Activated CD4-positive, alpha-beta memory T cell treated with anti-CD3 and anti-CD28 coated beads, Interleukin-2, amount 10 ng/mL, durations not matched to agents 7 days and 5 days (primary cell): ENCODE measurements at regions not wholly inside any gene's neighbourhood (a gene's known extent, or its start where the extent isn't known, plus 50 kb on each side); places are given as distances from the start of the nearest gene placed in this dataset.

Source experiments
- CTCF ChIA-PET: fragments of 350-600 bp; sonication (Branson Sonifier 250); formaldehyde crosslinking; loops from one replicate; lab custom pipeline; 2021; ENCODE audit warnings: antibody characterized with exemption, inconsistent platforms; lab: Charles Lee
- POLR2A ChIA-PET: fragments of 350-600 bp; sonication (Branson Sonifier 250); formaldehyde crosslinking; loops from one replicate; lab custom pipeline; 2021; ENCODE audit warnings: antibody characterized with exemption; lab: Charles Lee
- DNase-seq: peaks from one replicate; pipeline ENCODE4 v3.0.0-alpha.2; 2020
- H3K27ac Mint-ChIP-seq: one replicate; pipeline ENCODE4 v1.8.0; 2021; ENCODE audit warnings: mild to moderate bottlenecking, mixed read lengths
- H3K27me3 Mint-ChIP-seq: one replicate; pipeline ENCODE4 v1.8.0; 2021; ENCODE audit warnings: mixed read lengths
- H3K36me3 Mint-ChIP-seq: one replicate; pipeline ENCODE4 v1.8.0; 2021; ENCODE audit warnings: low read depth, mixed read lengths
- H3K4me1 Mint-ChIP-seq: one replicate; pipeline ENCODE4 v1.8.0; 2021; ENCODE audit warnings: mixed read lengths
- H3K4me3 Mint-ChIP-seq: one replicate; pipeline ENCODE4 v1.8.0; 2021; ENCODE audit warnings: mild to moderate bottlenecking, mixed read lengths
- H3K9me3 Mint-ChIP-seq: one replicate; pipeline ENCODE4 v1.8.0; 2021; ENCODE audit warnings: mixed read lengths

GRCh38 chr17:77502626-77503292, 362.0 kb downstream of the SEC14L1 start:
- no peak for DNase-seq
- no peak overlapping the region for H3K27ac Mint-ChIP-seq
- H3K36me3 Mint-ChIP-seq, result peaks cover 31% of the 10 kb centered on the region

GRCh38 chr17:77503293-77503655, 362.5 kb downstream of the SEC14L1 start:
- Mint-ChIP-seq H3K4me3 (no peak overlapping the region), H3K27me3 (no peaks in the 10 kb centered on the region), H3K9me3 (no peaks in the 10 kb centered on the region), H3K4me1 (no peaks in the 10 kb centered on the region), H3K27ac (no peak overlapping the region), H3K36me3 (peaks cover 28% of the 10 kb centered on the region)
- POLR2A ChIA-PET, result no interaction called here
- DNase-seq, result no peak
- CTCF ChIA-PET, result no interaction called here

More at GRCh38 chr17:77502626-77503292, 362.0 kb downstream of the SEC14L1 start:
- Mint-ChIP-seq H3K27me3 (no peaks in the 10 kb centered on the region), H3K9me3 (no peaks in the 10 kb centered on the region), H3K4me3 (no peak overlapping the region), H3K4me1 (no peaks in the 10 kb centered on the region)
- POLR2A ChIA-PET, result no interaction called here
- CTCF ChIA-PET, result no interaction called here

DNA sequence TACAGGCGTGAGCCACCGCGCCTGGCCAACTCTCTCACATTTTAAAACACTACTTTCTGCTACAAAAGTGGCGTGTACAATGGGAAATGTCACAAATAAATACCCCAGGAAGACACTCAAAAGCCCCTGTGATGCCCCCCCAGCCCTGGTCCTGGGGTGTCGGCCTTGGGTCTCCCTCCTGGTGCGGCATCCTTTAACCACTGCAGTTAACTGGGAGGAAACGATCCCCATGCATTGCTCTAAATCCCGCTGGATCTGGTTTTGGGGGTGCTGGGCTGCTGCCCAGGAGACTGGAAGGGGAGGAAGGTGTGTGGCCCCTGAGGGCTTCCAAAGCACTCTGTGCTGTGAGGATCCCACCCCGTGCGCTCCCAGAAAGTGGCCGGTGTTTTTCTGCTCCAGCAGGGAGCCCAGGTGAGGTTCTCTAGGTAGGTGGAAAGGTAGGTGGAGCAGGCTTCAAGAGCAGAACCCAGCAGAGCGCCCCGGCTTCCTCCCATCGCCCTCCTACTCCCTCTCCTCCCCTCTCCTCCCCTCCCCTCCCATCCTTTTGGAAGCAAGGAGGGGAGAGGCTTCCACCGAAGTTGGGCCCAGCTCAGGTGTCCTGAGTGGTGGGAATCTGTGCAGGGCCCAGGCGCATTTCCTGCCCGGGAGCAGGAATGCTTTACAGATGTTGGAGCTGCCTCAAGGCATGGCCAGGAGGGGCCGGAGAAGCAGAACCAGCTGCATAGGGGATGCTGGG, 363.3 kb downstream of the SEC14L1 start:
- POLR2A ChIA-PET, result interaction anchor here (1.1 kb wide), 1 partner anchor 104 kb away, joined by 3 read pairs; no protein-coding TSS in a partner anchor
- Mint-ChIP-seq H3K9me3 (no peaks in the 10 kb centered on the region), H3K27ac (no peak overlapping the region), H3K36me3 (peaks cover 24% of the 10 kb centered on the region), H3K4me3 (no peak overlapping the region), H3K27me3 (no peaks in the 10 kb centered on the region), H3K4me1 (no peaks in the 10 kb centered on the region)
- CTCF ChIA-PET, result no interaction called here
- DNase-seq, result no peak

DNA sequence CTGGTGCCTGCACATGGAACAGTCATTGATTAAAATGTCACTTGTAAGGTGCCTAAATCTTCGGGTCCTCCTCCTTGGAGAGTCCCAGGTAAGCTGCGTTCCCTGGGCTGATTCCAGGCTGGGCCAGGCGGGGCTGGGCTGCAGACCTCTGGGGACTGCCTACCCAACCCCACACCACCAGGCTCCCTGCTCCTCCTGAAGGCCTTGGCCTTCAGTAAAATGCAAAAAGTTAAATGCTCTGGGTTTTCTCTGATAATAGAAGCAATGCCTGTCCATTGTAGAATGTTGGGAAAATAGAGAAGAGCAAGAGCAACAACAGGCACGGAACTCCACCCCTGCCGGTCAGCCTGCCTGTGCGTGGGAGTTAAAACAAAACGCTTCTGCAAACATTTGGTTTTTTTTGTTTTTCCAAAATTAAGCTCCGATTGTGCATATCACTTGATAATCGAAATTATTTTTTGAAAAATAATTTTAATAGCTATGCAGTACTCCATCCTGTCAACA, 363.9 kb downstream of the SEC14L1 start:
- no peaks in the 10 kb centered on the region for H3K27me3 Mint-ChIP-seq
- no peak overlapping the region for H3K27ac Mint-ChIP-seq
- ChIA-PET POLR2A (interaction anchor here (1.1 kb wide), 1 partner anchor 105 kb away, joined by 3 read pairs; no protein-coding TSS in a partner anchor), CTCF (interaction anchor here (1.4 kb wide), 1 partner anchor 75 kb away, joined by 6 read pairs; no protein-coding TSS in a partner anchor)
- H3K9me3 Mint-ChIP-seq, result no peaks in the 10 kb centered on the region
- no peak for DNase-seq
- H3K36me3 Mint-ChIP-seq, result peaks cover 18% of the 10 kb centered on the region
- no peaks in the 10 kb centered on the region for H3K4me1 Mint-ChIP-seq
- no peak overlapping the region for H3K4me3 Mint-ChIP-seq

- no peak for DNase-seq
- no peaks in the 10 kb centered on the region for H3K4me1 Mint-ChIP-seq
- no peaks in the 10 kb centered on the region for H3K9me3 Mint-ChIP-seq
- no peaks in the 10 kb centered on the region for H3K27me3 Mint-ChIP-seq
- no peak overlapping the region for H3K27ac Mint-ChIP-seq
- H3K36me3 Mint-ChIP-seq, result peaks cover 14% of the 10 kb centered on the region
- POLR2A ChIA-PET, result interaction anchor here (1.1 kb wide), 1 partner anchor 105 kb away, joined by 3 read pairs; no protein-coding TSS in a partner anchor
- CTCF ChIA-PET, result interaction anchor here (1.4 to 1.9 kb wide), 2 partner anchors 10 to 76 kb away, joined by 4 to 6 read pairs; no protein-coding TSS in a partner anchor
- H3K4me3 Mint-ChIP-seq, result no peak overlapping the region
These were observed 364.4 kb downstream of the SEC14L1 start for GRCh38 chr17:77505181-77505639.

DNA sequence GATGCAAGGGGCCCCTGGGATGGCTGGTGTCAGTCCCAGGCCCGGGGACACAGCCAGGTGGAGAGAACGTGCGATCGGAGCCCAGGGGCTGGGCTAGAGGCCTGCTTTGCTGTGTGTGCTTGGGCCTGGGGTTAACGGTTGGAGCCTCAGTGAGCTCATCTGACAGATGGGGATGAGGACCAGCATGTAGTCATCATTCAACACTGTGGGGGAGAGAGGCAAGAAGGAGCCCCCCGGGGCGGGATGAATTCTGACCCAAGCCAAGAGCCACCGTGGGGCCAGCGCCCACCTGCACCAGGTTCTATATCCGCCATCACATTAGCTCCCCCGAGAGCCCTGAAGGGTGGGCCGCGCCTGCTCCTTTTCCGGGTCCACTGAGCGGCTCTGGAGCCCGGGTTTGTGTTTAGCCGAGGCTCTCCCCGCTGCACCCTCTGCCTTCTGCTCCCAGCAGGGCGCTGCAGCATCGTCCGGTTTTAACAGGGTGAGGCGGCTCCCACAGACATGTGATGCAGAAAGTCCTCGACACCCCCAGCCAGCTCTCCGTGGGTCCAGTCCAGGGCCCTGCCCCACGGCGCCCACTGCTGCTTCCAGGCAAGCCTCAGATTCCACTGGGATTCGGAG, 365.7 kb downstream of the SEC14L1 start:
- no peak overlapping the region for H3K4me3 Mint-ChIP-seq
- ChIA-PET POLR2A (interaction anchor here (0.7 kb wide), 1 partner anchor 12 kb away, joined by 3 read pairs; no protein-coding TSS in a partner anchor), CTCF (interaction anchor here (0.6 to 1.9 kb wide), 4 partner anchors 9 to 607 kb away, joined by 4 to 5 read pairs (median 4); no protein-coding TSS in a partner anchor)
- no peaks in the 10 kb centered on the region for H3K4me1 Mint-ChIP-seq
- no peaks in the 10 kb centered on the region for H3K27me3 Mint-ChIP-seq
- no peak overlapping the region for H3K27ac Mint-ChIP-seq
- peaks cover 5% of the 10 kb centered on the region for H3K9me3 Mint-ChIP-seq
- peaks cover 10% of the 10 kb centered on the region for H3K36me3 Mint-ChIP-seq
- no peak for DNase-seq

DNA sequence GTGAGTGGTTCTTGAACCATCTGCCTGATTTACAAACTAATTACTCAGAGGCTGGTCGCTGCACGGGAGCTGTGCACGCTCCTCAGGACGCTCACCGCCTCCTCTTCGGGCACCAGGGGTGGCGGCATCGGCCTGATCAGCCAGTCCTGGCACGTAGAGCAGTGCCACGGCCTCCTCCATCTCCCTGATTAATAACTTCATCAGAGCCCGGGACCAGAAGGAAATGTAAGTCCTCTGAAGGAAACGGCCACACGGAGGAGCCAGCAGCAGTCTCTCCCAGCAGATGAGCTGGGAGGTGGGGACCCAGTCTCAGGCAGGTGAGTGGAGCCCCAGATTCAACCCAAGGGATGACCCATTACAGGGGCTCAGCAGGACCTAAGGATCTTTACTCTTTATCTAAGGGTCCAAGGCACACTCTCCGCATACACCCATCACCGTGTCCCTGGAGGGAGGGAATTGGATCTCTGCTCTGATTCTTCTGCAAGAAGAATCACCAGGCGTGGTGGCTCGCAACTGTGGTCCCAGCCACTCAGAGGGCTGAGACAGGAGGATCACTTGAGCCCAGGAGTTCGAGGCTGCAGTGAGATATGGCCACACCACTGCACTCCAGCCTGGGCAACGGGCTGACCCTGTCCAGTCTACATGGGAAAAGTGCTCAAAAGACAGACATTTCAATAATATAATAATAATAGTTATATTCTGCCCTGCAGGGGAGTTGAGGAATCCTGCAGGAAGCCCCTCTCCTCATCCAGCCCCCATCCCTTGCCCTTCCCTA, 366.5 kb downstream of the SEC14L1 start:
- POLR2A ChIA-PET, result no interaction called here
- H3K9me3 Mint-ChIP-seq, result peaks cover 10% of the 10 kb centered on the region
- peaks cover 10% of the 10 kb centered on the region for H3K36me3 Mint-ChIP-seq
- DNase-seq, result no peak
- no peak overlapping the region for H3K27ac Mint-ChIP-seq
- H3K4me1 Mint-ChIP-seq, result peaks cover 4% of the 10 kb centered on the region
- peaks cover 3% of the 10 kb centered on the region for H3K27me3 Mint-ChIP-seq
- CTCF ChIA-PET, result interaction anchor here (1.9 kb wide), 1 partner anchor 8 kb away, joined by 4 read pairs; no protein-coding TSS in a partner anchor
- no peak overlapping the region for H3K4me3 Mint-ChIP-seq

DNA sequence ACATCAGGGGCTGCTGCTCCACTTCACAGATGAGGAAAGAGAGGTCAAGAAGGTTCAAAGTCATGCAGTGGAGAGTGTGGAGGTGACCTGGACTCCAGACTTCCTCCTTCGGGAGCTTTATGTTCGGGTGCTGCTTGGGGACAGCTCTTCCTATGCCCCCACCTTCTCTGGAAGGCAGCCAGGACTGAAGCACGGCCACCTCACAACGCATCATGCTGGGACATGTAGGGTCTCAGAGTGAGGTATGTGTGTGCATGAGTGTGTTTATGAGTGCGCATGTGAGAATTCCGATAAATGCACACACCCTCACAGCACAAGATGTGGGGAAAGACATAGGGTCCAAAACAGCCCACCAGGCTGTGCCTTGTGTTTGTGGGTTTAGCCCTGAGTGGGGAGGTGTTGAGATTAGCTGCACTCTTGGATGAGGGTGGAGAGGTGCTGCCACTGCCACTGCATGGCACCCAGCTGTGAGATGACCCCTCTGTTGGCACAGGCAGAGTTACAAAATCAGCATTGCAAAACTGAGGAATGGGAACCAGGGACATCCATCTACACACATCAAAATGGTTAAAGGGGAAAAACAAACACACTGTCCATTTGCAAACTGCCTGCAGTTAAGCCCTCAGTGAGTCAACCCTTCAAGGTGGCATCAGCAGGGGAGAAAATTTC, 367.4 kb downstream of the SEC14L1 start:
- Mint-ChIP-seq H3K27me3 (peaks cover 3% of the 10 kb centered on the region), H3K36me3 (peaks cover 10% of the 10 kb centered on the region), H3K9me3 (peaks cover 10% of the 10 kb centered on the region), H3K4me1 (peaks cover 4% of the 10 kb centered on the region), H3K27ac (no peak overlapping the region), H3K4me3 (no peak overlapping the region)
- DNase-seq, result no peak
- CTCF ChIA-PET, result interaction anchor here (0.6 kb wide), 1 partner anchor 558 kb away, joined by 3 read pairs; no protein-coding TSS in a partner anchor
- POLR2A ChIA-PET, result no interaction called here

DNA sequence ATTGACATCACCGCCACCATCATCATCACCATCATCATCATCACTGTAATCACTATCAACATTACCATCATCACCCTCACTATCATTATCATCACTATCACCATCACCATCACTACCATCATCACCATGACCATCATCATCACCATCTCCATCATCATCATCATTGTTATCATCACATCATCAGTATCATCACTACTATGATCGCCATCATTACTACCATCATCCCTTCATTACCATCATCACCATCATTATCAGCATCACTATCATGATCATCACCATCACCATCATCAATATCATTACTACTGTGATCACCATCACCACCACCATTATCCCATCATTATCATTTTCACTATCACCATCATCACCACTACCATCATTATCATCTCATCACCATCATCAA, 368.3 kb downstream of the SEC14L1 start:
- DNase-seq, result no peak
- Mint-ChIP-seq H3K9me3 (peaks cover 10% of the 10 kb centered on the region), H3K27ac (no peak overlapping the region), H3K4me3 (no peak overlapping the region), H3K4me1 (peaks cover 4% of the 10 kb centered on the region), H3K36me3 (peaks cover 10% of the 10 kb centered on the region), H3K27me3 (peaks cover 3% of the 10 kb centered on the region)
- POLR2A ChIA-PET, result no interaction called here
- CTCF ChIA-PET, result interaction anchor here (0.6 kb wide), 1 partner anchor 557 kb away, joined by 3 read pairs; no protein-coding TSS in a partner anchor

DNA sequence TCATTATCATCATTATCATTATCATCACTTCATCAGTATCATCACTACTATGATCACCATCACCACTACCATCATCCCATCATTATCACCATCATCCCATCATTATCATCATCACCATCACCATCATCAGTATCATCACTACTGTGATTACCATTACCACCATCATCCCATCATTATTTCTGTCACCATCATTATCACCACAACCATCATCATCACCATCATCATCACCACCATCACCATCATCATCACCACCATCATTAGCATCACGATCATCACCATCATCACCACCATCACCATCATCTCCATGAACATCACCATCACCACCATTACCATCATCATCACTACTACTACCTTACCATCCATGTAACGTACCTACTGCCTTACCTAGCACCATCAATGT, 368.8 kb downstream of the SEC14L1 start:
- peaks cover 4% of the 10 kb centered on the region for H3K4me1 Mint-ChIP-seq
- ChIA-PET POLR2A (no interaction called here), CTCF (no interaction called here)
- no peak overlapping the region for H3K4me3 Mint-ChIP-seq
- H3K27ac Mint-ChIP-seq, result no peak overlapping the region
- no peak for DNase-seq
- peaks cover 10% of the 10 kb centered on the region for H3K9me3 Mint-ChIP-seq
- H3K27me3 Mint-ChIP-seq, result peaks cover 3% of the 10 kb centered on the region
- H3K36me3 Mint-ChIP-seq, result peaks cover 10% of the 10 kb centered on the region

DNA sequence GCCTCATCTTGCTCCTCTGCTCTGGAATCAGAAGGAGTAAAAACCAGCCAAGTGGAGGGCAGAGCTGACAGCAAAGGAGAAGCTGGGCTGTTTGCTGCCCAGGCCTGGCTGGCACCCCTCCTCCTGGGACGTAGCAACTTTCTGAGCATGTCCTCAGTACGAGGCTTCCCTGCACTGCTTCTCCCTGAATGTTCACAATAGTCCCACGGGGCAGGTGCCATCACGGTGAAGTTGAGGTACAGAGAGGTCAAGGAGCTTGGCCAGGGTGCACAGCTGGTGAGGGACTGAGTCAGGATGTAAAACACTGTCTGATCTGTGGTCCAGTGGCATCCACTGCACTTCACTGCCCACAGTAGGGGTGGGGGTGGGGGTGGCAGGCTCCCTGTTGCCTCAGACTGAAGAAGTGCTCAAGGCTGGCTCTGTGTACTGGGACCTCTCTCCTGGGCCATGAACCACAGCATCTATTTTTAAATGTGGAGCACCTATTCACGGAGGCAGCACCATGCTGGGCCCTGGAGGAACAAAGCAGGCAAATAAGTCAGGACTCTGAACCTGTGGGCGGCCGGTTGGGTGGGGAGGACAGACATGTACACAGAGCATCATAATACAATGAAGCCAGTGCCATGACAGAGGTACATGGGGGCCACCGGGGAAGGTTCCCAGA, 369.5 kb downstream of the SEC14L1 start:
- H3K27me3 Mint-ChIP-seq, result peaks cover 3% of the 10 kb centered on the region
- CTCF ChIA-PET, result no interaction called here
- H3K4me3 Mint-ChIP-seq, result no peak overlapping the region
- POLR2A ChIA-PET, result no interaction called here
- DNase-seq, result no peak
- H3K36me3 Mint-ChIP-seq, result peaks cover 10% of the 10 kb centered on the region
- H3K27ac Mint-ChIP-seq, result no peak overlapping the region
- H3K9me3 Mint-ChIP-seq, result peaks cover 10% of the 10 kb centered on the region
- H3K4me1 Mint-ChIP-seq, result peaks cover 4% of the 10 kb centered on the region
